Astrocyte (in vitro differentiated cells and primary cell): ENCODE measurements at regions not wholly inside any gene's neighbourhood (a gene's known extent, or its start where the extent isn't known, plus 50 kb on each side); places are given as distances from the start of the nearest gene placed in this dataset.
A peak's percentile ranks its signal among the peaks of the same experiment; 100 is the strongest.

ENCODE experiments used
- DNase-seq: peaks from one replicate; pipeline ENCODE4 v3.0.0-alpha.2; 2010; ENCODE audit warnings: low read depth
- FAIRE-seq: peaks from 2 replicates; lab custom pipeline; 2011; peaks lifted over from hg19 to GRCh38; lab: Jason Lieb, UNC
- H2AFZ ChIP-seq: 2 replicates; pipeline ENCODE4 v1.6.0; 2012; ENCODE audit warnings: low read depth, low read length, inconsistent platforms
- H3K27ac ChIP-seq: 2 replicates; pipeline ENCODE4 v1.5.1; 2011; ENCODE audit warnings: low read depth, low read length, inconsistent platforms
- H3K27me3 ChIP-seq: 2 replicates; pipeline ENCODE4 v1.6.0; 2011; ENCODE audit warnings: low read length, inconsistent platforms; ENCODE audit not compliant: insufficient read depth
- H3K36me3 ChIP-seq: 2 replicates; pipeline ENCODE4 v1.5.1; 2011; ENCODE audit warnings: low read length, inconsistent platforms; ENCODE audit not compliant: insufficient read depth
- H3K4me1 ChIP-seq: 2 replicates; pipeline ENCODE4 v1.5.1; 2011; ENCODE audit warnings: low read length, inconsistent platforms; ENCODE audit not compliant: insufficient read depth
- H3K4me2 ChIP-seq: 2 replicates; pipeline ENCODE4 v1.6.0; 2012; ENCODE audit warnings: low read length, inconsistent platforms
- H3K4me3 ChIP-seq: 2 replicates; pipeline ENCODE4 v1.5.1; 2011; ENCODE audit warnings: low read depth, mild to moderate bottlenecking, low read length, inconsistent platforms; ENCODE audit not compliant: insufficient read depth
- H3K79me2 ChIP-seq: 2 replicates; pipeline ENCODE4 v1.6.0; 2012; ENCODE audit warnings: mild to moderate bottlenecking, low read length, inconsistent platforms; ENCODE audit not compliant: insufficient read depth
- H3K9ac ChIP-seq: 2 replicates; pipeline ENCODE4 v1.6.0; 2012; ENCODE audit warnings: mild to moderate bottlenecking, low read length, inconsistent platforms
- H3K9me3 ChIP-seq: 2 replicates; pipeline ENCODE4 v1.5.1; 2012; ENCODE audit warnings: low read depth, mild to moderate bottlenecking, low read length, inconsistent platforms; ENCODE audit not compliant: insufficient read depth
- H4K20me1 ChIP-seq: 2 replicates; pipeline ENCODE4 v1.6.0; 2012; ENCODE audit warnings: low read length, inconsistent platforms; ENCODE audit not compliant: insufficient read depth
- H3K27ac Mint-ChIP-seq: one replicate; pipeline ENCODE4 v1.8.0; 2021; ENCODE audit warnings: mild to moderate bottlenecking, mixed read lengths; ENCODE audit not compliant: unreplicated experiment
- H3K27me3 Mint-ChIP-seq: one replicate; pipeline ENCODE4 v1.8.0; 2021; ENCODE audit warnings: low read depth, mixed read lengths; ENCODE audit not compliant: unreplicated experiment
- H3K36me3 Mint-ChIP-seq: one replicate; pipeline ENCODE4 v1.8.0; 2021; ENCODE audit warnings: low read depth, mixed read lengths; ENCODE audit not compliant: unreplicated experiment
- H3K4me1 Mint-ChIP-seq: one replicate; pipeline ENCODE4 v1.8.0; 2021; ENCODE audit warnings: low read depth, mixed read lengths; ENCODE audit not compliant: unreplicated experiment
- H3K4me3 Mint-ChIP-seq: one replicate; pipeline ENCODE4 v1.8.0; 2021; ENCODE audit warnings: mild to moderate bottlenecking, moderate library complexity, mixed read lengths; ENCODE audit not compliant: unreplicated experiment
- H3K9me3 Mint-ChIP-seq: one replicate; pipeline ENCODE4 v1.8.0; 2021; ENCODE audit warnings: mild to moderate bottlenecking, mixed read lengths; ENCODE audit not compliant: unreplicated experiment
- CTCF ChIP-seq: IDR thresholded peaks from 2 replicates; pipeline ENCODE4 v1.5.1; 2011; ENCODE audit warnings: low read depth, mild to moderate bottlenecking, inconsistent platforms, low read length, moderate library complexity; ENCODE audit not compliant: insufficient read depth
- EZH2 ChIP-seq: IDR thresholded peaks from 2 replicates; pipeline ENCODE4 v1.6.1; 2012; ENCODE audit warnings: mild to moderate bottlenecking, low read length, inconsistent platforms; ENCODE audit not compliant: insufficient read depth

- no peak overlapping the region for H3K4me3 Mint-ChIP-seq
- no peaks in the 10 kb centered on the region for H3K9me3 Mint-ChIP-seq
- H4K20me1 ChIP-seq = no peaks in the 10 kb centered on the region
- DNase-seq (no peak), FAIRE-seq (no peak)
- H3K4me3 ChIP-seq = no peak overlapping the region
- H3K27me3 Mint-ChIP-seq = peaks cover 65% of the 10 kb centered on the region
- peak overlapping the region; percentile 41 for H2AFZ ChIP-seq
- no peaks in the 10 kb centered on the region for H3K36me3 Mint-ChIP-seq
- no peaks in the 10 kb centered on the region for H3K36me3 ChIP-seq
- H3K9me3 ChIP-seq = no peaks in the 10 kb centered on the region
- no peaks in the 10 kb centered on the region for H3K79me2 ChIP-seq
- no peaks in the 10 kb centered on the region for H3K4me1 Mint-ChIP-seq
- no peaks in the 10 kb centered on the region for H3K4me1 ChIP-seq
- H3K27me3 ChIP-seq = peaks cover 14% of the 10 kb centered on the region
- peak overlapping the region; percentile 54 for H3K4me2 ChIP-seq
- H3K27ac ChIP-seq = no peak overlapping the region
- H3K9ac ChIP-seq = no peak overlapping the region
- no peak for TF ChIP-seq CTCF
- no peak overlapping the region for H3K27ac Mint-ChIP-seq
These were observed 300.8 kb downstream of the RRAGC start for GRCh38 chr1:38558500-38559445.

GRCh38 chr1:38558055-38558454, 301.5 kb downstream of the RRAGC start:
- no peaks in the 10 kb centered on the region for H3K9me3 ChIP-seq
- no peaks in the 10 kb centered on the region for H4K20me1 ChIP-seq
- H3K4me1 Mint-ChIP-seq = no peaks in the 10 kb centered on the region
- H3K4me3 ChIP-seq = no peak overlapping the region
- no peaks in the 10 kb centered on the region for H3K36me3 Mint-ChIP-seq
- peaks cover 14% of the 10 kb centered on the region for H3K27me3 ChIP-seq
- H2AFZ ChIP-seq = no peak overlapping the region
- TF ChIP-seq EZH2 (no peak), CTCF (no peak)
- DNase-seq = no peak
- no peak overlapping the region for H3K27ac Mint-ChIP-seq
- H3K36me3 ChIP-seq = no peaks in the 10 kb centered on the region
- FAIRE-seq = no peak
- H3K4me1 ChIP-seq = no peaks in the 10 kb centered on the region
- H3K4me2 ChIP-seq = no peak overlapping the region
- no peak overlapping the region for H3K9ac ChIP-seq
- H3K27ac ChIP-seq = no peak overlapping the region
- H3K27me3 Mint-ChIP-seq = peaks cover 61% of the 10 kb centered on the region
- H3K4me3 Mint-ChIP-seq = no peak overlapping the region
- H3K79me2 ChIP-seq = no peaks in the 10 kb centered on the region
- H3K9me3 Mint-ChIP-seq = no peaks in the 10 kb centered on the region

- Mint-ChIP-seq H3K27me3 (peaks cover 65% of the 10 kb centered on the region), H3K36me3 (no peaks in the 10 kb centered on the region), H3K4me3 (no peak overlapping the region), H3K9me3 (no peaks in the 10 kb centered on the region), H3K27ac (no peak overlapping the region), H3K4me1 (no peaks in the 10 kb centered on the region)
- Histone ChIP-seq H3K9ac (no peak overlapping the region), H3K9me3 (no peaks in the 10 kb centered on the region), H3K4me2 (no peak overlapping the region), H3K4me1 (no peaks in the 10 kb centered on the region), H3K36me3 (no peaks in the 10 kb centered on the region), H3K4me3 (no peak overlapping the region), H2AFZ (no peak overlapping the region), H4K20me1 (no peaks in the 10 kb centered on the region), H3K27ac (no peak overlapping the region), H3K27me3 (peaks cover 10% of the 10 kb centered on the region), H3K79me2 (no peaks in the 10 kb centered on the region)
- FAIRE-seq (no peak), DNase-seq (no peak)
- no peak for TF ChIP-seq EZH2
These were observed 304.0 kb downstream of the RRAGC start for GRCh38 chr1:38555594-38555993.
